IPS DF 6.9 (cell line): ENCODE measurements at regions not wholly inside any gene's neighbourhood (a gene's known extent, or its start where the extent isn't known, plus 50 kb on each side); places are given as distances from the start of the nearest gene placed in this dataset.

ENCODE experiments used
- DNase-seq: peaks from one replicate; pipeline ENCODE4 v3.0.0-alpha.2; 2013; ENCODE audit warnings: low read depth, low spot score
- H3K27ac ChIP-seq: one replicate; pipeline ENCODE4 v1.5.1; 2013; ENCODE audit warnings: low read length, control low read depth
- H3K27me3 ChIP-seq: 2 replicates; pipeline ENCODE4 v1.6.1; 2013; ENCODE audit warnings: mild to moderate bottlenecking, low read length; ENCODE audit not compliant: control insufficient read depth, insufficient read depth
- H3K36me3 ChIP-seq: 2 replicates; pipeline ENCODE4 v1.6.1; 2013; ENCODE audit warnings: low read length; ENCODE audit not compliant: control insufficient read depth, insufficient read depth
- H3K4me1 ChIP-seq: 2 replicates; pipeline ENCODE4 v1.6.1; 2013; ENCODE audit warnings: low read length; ENCODE audit not compliant: control insufficient read depth, insufficient read depth
- H3K4me3 ChIP-seq: 2 replicates; pipeline ENCODE4 v1.5.1; 2013; ENCODE audit warnings: mild to moderate bottlenecking, low read length
- H3K9me3 ChIP-seq: 2 replicates; pipeline ENCODE4 v1.6.1; 2013; ENCODE audit warnings: low read length, inconsistent platforms; ENCODE audit not compliant: control insufficient read depth, insufficient read depth
- WGBS: extraction: QIAGEN DNeasy Blood & Tissue Kit; methylation state at CpG from one replicate; pipeline ENCODE4 v1.1.7; 2013; ENCODE audit warnings: mixed read lengths, missing lambda C conversion rate; ENCODE audit not compliant: insufficient read length, insufficient coverage; 5-methylcytosine and 5-hydroxymethylcytosine counted together

DNA sequence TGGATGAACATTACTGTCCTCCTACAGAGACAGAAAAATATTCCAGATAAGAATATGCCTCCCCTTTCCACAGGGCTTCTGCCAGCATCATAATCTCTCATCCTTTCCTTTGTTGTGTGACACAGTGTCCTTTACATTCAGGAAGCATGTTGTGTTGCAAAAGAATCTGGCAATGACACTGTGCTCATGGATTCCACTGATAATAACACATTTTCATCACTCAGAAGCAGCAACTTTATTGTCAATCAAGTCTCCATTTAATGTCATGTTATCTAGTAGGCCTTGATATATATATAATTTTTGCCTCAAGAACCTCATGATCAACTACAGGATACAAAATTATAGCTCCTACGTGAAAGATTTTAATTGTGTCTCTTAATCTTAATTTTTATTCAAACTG is 833.9 kb downstream of the FSTL5 start:
- no peak overlapping the region for H3K27ac ChIP-seq
- H3K4me1 ChIP-seq: no peaks in the 10 kb centered on the region
- WGBS: no CpG with 5 or more reads among the region's 1 CpG
- no peaks in the 10 kb centered on the region for H3K27me3 ChIP-seq
- DNase-seq: no peak
- no peaks in the 10 kb centered on the region for H3K36me3 ChIP-seq
- H3K9me3 ChIP-seq: no peaks in the 10 kb centered on the region
- H3K4me3 ChIP-seq: no peak overlapping the region

DNA sequence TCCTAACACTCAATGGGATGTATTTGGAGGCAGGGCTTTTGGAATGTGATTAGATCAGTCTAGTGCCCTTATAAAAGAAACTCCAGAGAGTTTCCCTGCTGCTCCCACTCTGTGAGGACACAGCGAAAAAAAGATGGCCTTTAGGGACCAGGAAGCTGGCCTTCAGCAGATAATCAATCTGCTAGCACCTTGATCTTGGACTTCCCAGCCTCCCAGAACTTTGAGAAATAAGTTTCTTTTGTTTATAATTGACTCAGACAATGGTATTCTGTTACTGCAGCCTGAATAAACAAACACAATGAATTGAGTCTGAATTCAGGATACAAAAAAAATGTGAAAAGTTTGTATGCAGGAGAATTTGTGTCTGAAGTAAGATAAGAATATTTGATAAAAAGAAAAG is 842.1 kb downstream of the FSTL5 start:
- Histone ChIP-seq H3K9me3 (no peaks in the 10 kb centered on the region), H3K36me3 (no peaks in the 10 kb centered on the region), H3K27me3 (no peaks in the 10 kb centered on the region), H3K27ac (no peak overlapping the region), H3K4me3 (no peak overlapping the region), H3K4me1 (no peaks in the 10 kb centered on the region)
- DNase-seq: no peak
- no CpG with 5 or more reads among the region's 1 CpG for WGBS

GRCh38 chr4:161320377-161320776 is 843.4 kb downstream of the FSTL5 start:
- Histone ChIP-seq H3K9me3 (no peaks in the 10 kb centered on the region), H3K4me3 (no peak overlapping the region), H3K4me1 (no peaks in the 10 kb centered on the region), H3K27ac (no peak overlapping the region), H3K36me3 (no peaks in the 10 kb centered on the region), H3K27me3 (no peaks in the 10 kb centered on the region)
- peak; percentile 41 for DNase-seq
- no CpG with 5 or more reads among the region's 4 CpGs for WGBS

DNA sequence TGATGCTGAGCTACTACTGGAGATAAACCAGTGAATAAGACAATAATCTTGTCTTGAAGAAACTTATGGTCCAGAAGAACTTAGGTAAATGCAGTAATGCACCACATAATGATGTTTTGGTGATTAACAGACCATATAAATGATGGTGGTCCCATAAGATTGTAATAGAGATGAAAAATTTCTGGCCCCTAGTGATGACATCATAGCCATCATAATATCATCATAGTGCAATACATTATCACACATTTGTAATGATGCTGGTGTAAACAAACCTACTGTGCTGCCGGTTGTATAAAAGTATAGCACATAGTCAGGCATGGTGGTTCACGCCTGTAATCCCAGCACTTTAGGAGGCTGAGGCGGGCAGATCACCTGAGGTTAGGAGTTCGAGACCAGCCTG is 846.8 kb downstream of the FSTL5 start:
- no peaks in the 10 kb centered on the region for H3K9me3 ChIP-seq
- H3K27me3 ChIP-seq: no peaks in the 10 kb centered on the region
- DNase-seq: no peak
- H3K4me1 ChIP-seq: no peaks in the 10 kb centered on the region
- no CpG with 5 or more reads among the region's 4 CpGs for WGBS
- H3K27ac ChIP-seq: no peak overlapping the region
- H3K4me3 ChIP-seq: no peak overlapping the region
- no peaks in the 10 kb centered on the region for H3K36me3 ChIP-seq

DNA sequence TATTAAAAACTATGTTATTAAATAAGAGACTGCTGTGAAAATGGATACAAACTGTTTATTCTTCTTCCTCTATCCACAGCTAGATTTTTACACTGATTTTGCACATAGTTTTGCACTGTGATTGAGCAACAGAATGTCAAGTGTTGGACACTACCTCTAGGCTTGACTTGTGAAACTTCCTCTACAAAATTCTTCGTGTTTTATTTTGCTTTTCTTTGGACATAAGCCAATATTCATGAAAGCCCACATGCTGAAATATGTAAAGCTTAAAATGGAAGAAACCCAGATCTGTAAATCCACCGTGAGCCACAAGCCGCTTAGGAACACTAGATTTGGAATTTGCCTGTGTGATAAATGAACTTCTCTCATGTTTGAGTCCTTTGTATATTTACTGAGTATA is 849.4 kb downstream of the FSTL5 start:
- no CpG with 5 or more reads among the region's 3 CpGs for WGBS
- Histone ChIP-seq H3K27ac (no peak overlapping the region), H3K4me3 (no peak overlapping the region), H3K27me3 (no peaks in the 10 kb centered on the region), H3K9me3 (no peaks in the 10 kb centered on the region), H3K36me3 (no peaks in the 10 kb centered on the region), H3K4me1 (no peaks in the 10 kb centered on the region)
- DNase-seq: no peak

DNA sequence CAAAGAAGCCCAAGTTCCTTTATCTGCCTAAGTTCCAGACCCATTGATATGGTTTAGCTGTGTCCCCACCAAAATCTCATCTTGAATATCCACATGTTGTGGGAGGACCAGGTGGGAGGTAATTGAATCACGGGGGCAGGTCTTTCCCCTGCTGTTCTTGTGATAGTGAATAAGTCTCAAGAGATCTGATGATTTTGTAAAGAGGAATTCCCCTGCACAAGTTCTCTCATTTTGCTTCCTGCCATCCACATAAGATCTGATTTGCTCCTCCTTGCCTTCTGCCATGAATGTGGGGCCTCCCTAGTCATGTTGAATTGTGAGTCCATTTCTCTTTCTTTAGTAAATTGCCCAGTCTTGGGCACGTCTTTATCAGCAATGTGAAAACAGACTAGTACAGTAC is 860.2 kb downstream of the FSTL5 start:
- no peak for DNase-seq
- Histone ChIP-seq H3K9me3 (no peaks in the 10 kb centered on the region), H3K4me3 (no peak overlapping the region), H3K27ac (no peak overlapping the region), H3K36me3 (no peaks in the 10 kb centered on the region), H3K4me1 (no peaks in the 10 kb centered on the region), H3K27me3 (no peaks in the 10 kb centered on the region)
- WGBS: no CpG with 5 or more reads among the region's 2 CpGs

GRCh38 chr4:161291222-161291621 is 872.6 kb downstream of the FSTL5 start:
- Histone ChIP-seq H3K36me3 (no peaks in the 10 kb centered on the region), H3K4me3 (no peak overlapping the region), H3K9me3 (no peaks in the 10 kb centered on the region), H3K4me1 (no peaks in the 10 kb centered on the region), H3K27me3 (no peaks in the 10 kb centered on the region), H3K27ac (no peak overlapping the region)
- no CpG with 5 or more reads among the region's 5 CpGs for WGBS
- peak; percentile 0 for DNase-seq

GRCh38 chr4:161287678-161288352 is 876.0 kb downstream of the FSTL5 start:
- DNase-seq: no peak
- H3K27ac ChIP-seq: no peak overlapping the region
- H3K9me3 ChIP-seq: no peaks in the 10 kb centered on the region
- H3K4me3 ChIP-seq: no peak overlapping the region
- H3K27me3 ChIP-seq: no peaks in the 10 kb centered on the region
- no peaks in the 10 kb centered on the region for H3K4me1 ChIP-seq
- H3K36me3 ChIP-seq: no peaks in the 10 kb centered on the region
- WGBS: no CpG with 5 or more reads among the region's 6 CpGs

DNA sequence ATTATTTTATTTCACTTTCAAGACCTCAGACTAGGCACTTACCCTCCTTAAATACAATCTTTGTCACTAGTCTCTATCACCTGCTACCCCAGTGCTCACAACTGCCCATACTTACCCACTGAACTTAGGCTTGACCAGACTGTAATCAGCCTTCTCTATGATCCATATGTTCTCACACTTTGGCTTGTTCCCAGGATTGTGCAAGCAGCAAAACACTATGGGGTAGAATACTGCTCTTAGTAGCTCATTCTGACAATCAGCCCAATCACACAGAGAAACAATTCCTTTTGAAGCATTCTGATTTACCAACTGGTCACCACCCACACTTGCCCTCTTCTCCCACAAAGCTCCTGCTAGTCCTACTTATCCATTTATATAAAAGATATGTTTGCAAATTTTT is 878.3 kb downstream of the FSTL5 start:
- no peaks in the 10 kb centered on the region for H3K27me3 ChIP-seq
- no peak for DNase-seq
- no peak overlapping the region for H3K4me3 ChIP-seq
- no peak overlapping the region for H3K27ac ChIP-seq
- no peaks in the 10 kb centered on the region for H3K4me1 ChIP-seq
- no peaks in the 10 kb centered on the region for H3K9me3 ChIP-seq
- no peaks in the 10 kb centered on the region for H3K36me3 ChIP-seq

DNA sequence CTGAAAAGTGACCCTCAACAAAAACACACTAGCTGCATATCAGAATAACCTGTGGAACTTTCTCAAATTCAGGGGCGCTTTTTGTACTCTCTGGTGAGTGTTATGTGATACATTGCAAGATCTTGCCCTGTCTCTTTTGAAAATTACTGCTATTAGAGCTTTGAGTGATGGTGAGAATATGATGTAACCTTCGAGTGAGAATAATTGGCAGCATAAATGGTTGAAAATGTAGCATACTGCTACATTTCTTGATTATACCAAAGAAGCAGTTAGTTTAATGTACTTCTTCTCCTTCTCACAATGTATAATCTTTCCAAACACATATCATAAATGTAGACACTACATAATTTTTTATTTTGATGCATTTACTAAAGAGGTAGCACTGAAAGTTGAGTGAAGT is 882.9 kb downstream of the FSTL5 start:
- Histone ChIP-seq H3K4me3 (no peak overlapping the region), H3K27me3 (no peaks in the 10 kb centered on the region), H3K9me3 (no peaks in the 10 kb centered on the region), H3K4me1 (no peaks in the 10 kb centered on the region), H3K27ac (no peak overlapping the region), H3K36me3 (no peaks in the 10 kb centered on the region)
- no CpG with 5 or more reads among the region's 2 CpGs for WGBS
- no peak for DNase-seq

DNA sequence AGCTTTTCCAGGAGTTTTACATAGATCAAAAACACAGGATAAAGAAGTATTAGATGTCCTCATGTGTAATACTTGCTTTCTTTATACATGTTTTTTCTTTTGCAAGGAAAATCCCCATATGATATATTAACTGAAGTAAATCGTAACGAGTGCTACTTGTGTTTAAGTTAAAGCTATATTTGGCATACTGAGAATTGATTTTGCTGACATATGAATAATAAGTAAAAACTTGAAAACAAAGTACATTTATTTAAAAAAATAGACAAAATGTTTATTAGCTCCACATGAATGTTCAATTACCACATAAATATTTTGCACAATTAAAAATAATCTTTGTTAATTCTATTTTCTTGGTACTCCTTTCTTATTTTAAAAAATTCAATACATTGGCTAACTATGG is 884.7 kb downstream of the FSTL5 start:
- WGBS: no CpG with 5 or more reads among the region's 2 CpGs

More for the DNA sequence above, 884.7 kb downstream of the FSTL5 start:
- no peaks in the 10 kb centered on the region for H3K36me3 ChIP-seq
- no peak overlapping the region for H3K27ac ChIP-seq
- no peaks in the 10 kb centered on the region for H3K9me3 ChIP-seq
- H3K4me3 ChIP-seq: no peak overlapping the region
- H3K27me3 ChIP-seq: no peaks in the 10 kb centered on the region
- DNase-seq: no peak
- no peaks in the 10 kb centered on the region for H3K4me1 ChIP-seq
